HCT116 (cell line): ENCODE measurements at regions not wholly inside any gene's neighbourhood (a gene's known extent, or its start where the extent isn't known, plus 50 kb on each side); places are given as distances from the start of the nearest gene placed in this dataset.

ENCODE experiments used
- ATAC-seq: fragments of 200-7000 bp; cut with Tn5 transposase; 2 replicates; pipeline ENCODE4 v1.9.1; 2020; ENCODE audit warnings: mild to moderate bottlenecking, moderate library complexity
- BruUV-seq: library from RNA; stranded (reverse); fragments of 400-500 nt; replicated peaks from 2 replicates; lab custom pipeline; 2021; lab: Mats Ljungman, UMichigan
- CTCF ChIA-PET: fragments of 300-600 bp; sonication (Branson Sonifier 250); formaldehyde crosslinking; loops from one replicate; lab custom pipeline; 2021; ENCODE audit warnings: antibody characterized with exemption; lab: Charles Lee
- POLR2A ChIA-PET: fragments of 300-600, 350-600 bp; sonication (Branson Sonifier 250); formaldehyde crosslinking; loops from one replicate; lab custom pipeline; 2021; ENCODE audit warnings: antibody characterized with exemption; lab: Charles Lee
- RAD21 ChIA-PET, 2 experiments: fragments of 300-600 bp; sonication (Branson Sonifier 250); formaldehyde crosslinking; loops; one replicate each; lab custom pipeline; 2023; ENCODE audit warnings: low total read pairs in 2 of 2; ENCODE audit not compliant: uncharacterized antibody in 2 of 2, unreplicated experiment in 2 of 2, low non-redundant PET in 1 of 2; lab: Charles Lee
- DNase-seq: peaks from one replicate; pipeline ENCODE4 v3.0.0-alpha.2; 2010; ENCODE audit warnings: low read depth, low spot score
- H2AFZ ChIP-seq: fragments of 200-600 bp; shearing (Covaris generic), sonication (generic); 2 replicates; pipeline ENCODE4 v1.6.1; 2017; ENCODE audit warnings: low read depth, mixed run types, mixed read lengths, antibody characterized with exemption, low read length; ENCODE audit not compliant: poor library complexity, severe bottlenecking
- H3K27ac ChIP-seq: 2 replicates; pipeline ENCODE4 v1.5.1; 2012; ENCODE audit warnings: low read depth, low read length
- H3K27me3 ChIP-seq: fragments of 200-600 bp; sonication (generic); 2 replicates; pipeline ENCODE4 v1.6.1; 2016; ENCODE audit warnings: mixed run types, low read length, mixed read lengths; ENCODE audit not compliant: insufficient read depth
- H3K36me3 ChIP-seq, 2 experiments: fragments of 200-500 bp in 1 of 2; fragments of 200-600 bp in 1 of 2; sonication (Bioruptor generic) in 1 of 2; sonication (generic) in 1 of 2; 2 replicates each; pipeline versions ENCODE4 v1.5.1 to v1.6.1; 2014 to 2016; ENCODE audit warnings: low read length in 2 of 2, inconsistent platforms in 1 of 2, mixed read lengths in 1 of 2, mixed run types in 1 of 2; ENCODE audit not compliant: insufficient read depth in 2 of 2, control insufficient read depth in 1 of 2
- H3K4me1 ChIP-seq, 2 experiments: fragments of 200-600 bp in 1 of 2; sonication (generic) in 1 of 2; 2 replicates each; pipeline versions ENCODE4 v1.5.1 to v1.6.1; 2012 to 2017; ENCODE audit warnings: low read length in 2 of 2, inconsistent platforms in 1 of 2, mild to moderate bottlenecking in 1 of 2, mixed read lengths in 1 of 2, mixed run types in 1 of 2, moderate library complexity in 1 of 2; ENCODE audit not compliant: insufficient read depth in 2 of 2, control insufficient read depth in 1 of 2
- H3K4me2 ChIP-seq: fragments of 200-600 bp; sonication (generic); 2 replicates; pipeline ENCODE4 v1.6.1; 2017; ENCODE audit warnings: mixed run types, low read length, mixed read lengths
- H3K4me3 ChIP-seq, 2 experiments: fragments of 200-600 bp in 1 of 2; sonication (generic) in 1 of 2; replicated peaks in 1 of 2; 2 replicates each; pipeline ENCODE4 v1.5.1; 2011 to 2016; ENCODE audit warnings: low read length in 2 of 2, control low read depth in 1 of 2, low read depth in 1 of 2, mild to moderate bottlenecking in 1 of 2, mixed read lengths in 1 of 2, mixed run types in 1 of 2
- H3K79me2 ChIP-seq: fragments of 200-600 bp; sonication (generic); 2 replicates; pipeline ENCODE4 v1.6.1; 2017; ENCODE audit warnings: mild to moderate bottlenecking, mixed run types, low read length, moderate library complexity, mixed read lengths; ENCODE audit not compliant: insufficient read depth
- H3K9ac ChIP-seq: fragments of 200-600 bp; sonication (generic); 2 replicates; pipeline ENCODE4 v1.6.1; 2016; ENCODE audit warnings: low read length, mixed read lengths
- H3K9me2 ChIP-seq: fragments of 200-600 bp; sonication (generic), shearing (Covaris generic); 2 replicates; pipeline ENCODE4 v1.6.1; 2017; ENCODE audit warnings: mixed run types, mild to moderate bottlenecking, moderate library complexity; ENCODE audit not compliant: insufficient read depth
- H3K9me3 ChIP-seq, 2 experiments: fragments of 200-500 bp in 1 of 2; fragments of 200-600 bp in 1 of 2; sonication (Bioruptor generic) in 1 of 2; sonication (generic) in 1 of 2; 2 replicates each; pipeline ENCODE4 v1.6.1; 2014 to 2017; ENCODE audit warnings: low read length in 2 of 2, mixed read lengths in 2 of 2, inconsistent platforms in 1 of 2, low read depth in 1 of 2, mild to moderate bottlenecking in 1 of 2, mixed run types in 1 of 2, moderate library complexity in 1 of 2; ENCODE audit not compliant: control insufficient read depth in 1 of 2, insufficient read depth in 1 of 2
- H4K20me1 ChIP-seq: fragments of 200-600 bp; sonication (generic), shearing (Covaris generic); 2 replicates; pipeline ENCODE4 v1.6.1; 2017; ENCODE audit warnings: mixed run types, mild to moderate bottlenecking, moderate library complexity; ENCODE audit not compliant: insufficient read depth
- CBX3 ChIP-seq: IDR thresholded peaks from 2 replicates; pipeline ENCODE4 v1.6.1; 2012; ENCODE audit warnings: low read depth
- POLR2AphosphoS5 ChIP-seq: IDR thresholded peaks from 2 replicates; pipeline ENCODE4 v1.6.1; 2011; ENCODE audit warnings: mild to moderate bottlenecking, low read depth, low read length, moderate library complexity
- ZNF274 ChIP-seq: fragments of 200-500 bp; sonication (Bioruptor generic); IDR thresholded peaks from 2 replicates; pipeline ENCODE4 v1.6.1; 2014; ENCODE audit warnings: mild to moderate bottlenecking, low read depth, low read length, inconsistent platforms
- intact Hi-C: fragments of 100-400 bp; cut with micrococcal nuclease; formaldehyde crosslinking; loops from 2 replicates; pipeline ENCODE4 v1.10.0; 2022
- TF ChIP-seq, protein P1 (sequence below), 3 experiments: fragments of 200-600 bp in 1 of 3; sonication (generic) in 1 of 3; IDR thresholded peaks in 2 of 3; conservative IDR thresholded peaks in 1 of 3; 2 replicates each; pipeline ENCODE4 v1.5.1; 2012 to 2017; ENCODE audit warnings: low read depth in 2 of 3, low read length in 2 of 3, antibody characterized with exemption in 1 of 3, borderline replicate concordance in 1 of 3, control low read depth in 1 of 3, mild to moderate bottlenecking in 1 of 3, mixed read lengths in 1 of 3, mixed run types in 1 of 3, moderate library complexity in 1 of 3; ENCODE audit not compliant: insufficient read depth in 1 of 3

DNA sequence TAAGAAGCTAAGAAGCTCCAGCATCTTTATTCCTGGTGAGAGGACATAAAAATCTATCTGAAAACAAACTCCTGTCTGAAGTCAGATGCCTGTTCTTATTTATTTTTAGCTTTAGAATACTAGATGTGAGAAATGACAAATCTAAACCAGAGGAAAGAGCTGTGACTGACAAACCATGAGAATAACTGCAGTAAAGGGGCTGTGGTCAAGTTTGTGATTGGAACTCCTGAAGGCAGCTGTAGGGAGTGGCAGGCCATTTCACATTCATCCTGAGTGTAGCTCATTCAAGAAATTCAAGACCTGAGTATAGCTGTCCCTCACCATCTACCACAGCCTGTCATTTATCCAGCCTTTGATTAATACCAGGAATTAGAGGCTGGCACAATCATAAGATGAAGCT, 718.8 kb downstream of the BRINP1 start:
- CTCF ChIA-PET: no interaction called here
- ATAC-seq: no peak
- Histone ChIP-seq H3K27me3 (no peaks in the 10 kb centered on the region), H3K9me2 (no peaks in the 10 kb centered on the region), H3K4me1 (no peaks in the 10 kb centered on the region), H3K27ac (no peak overlapping the region), H3K9ac (no peak overlapping the region), H3K9me3 (peaks cover 5 to 12% of the 10 kb centered on the region in 2 experiments; a peak in 2 of 4 replicates), H2AFZ (no peak overlapping the region), H3K36me3 (no peaks in the 10 kb centered on the region), H3K4me2 (no peak overlapping the region), H4K20me1 (no peaks in the 10 kb centered on the region), H3K4me3 (no peak overlapping the region), H3K79me2 (no peaks in the 10 kb centered on the region)
- POLR2A ChIA-PET: no interaction called here
- RAD21 ChIA-PET: no interaction called here
- no peak for DNase-seq
- intact Hi-C loops: no loop called here
- no TSS peak for BruUV-seq
- no peak for TF ChIP-seq POLR2AphosphoS5

DNA sequence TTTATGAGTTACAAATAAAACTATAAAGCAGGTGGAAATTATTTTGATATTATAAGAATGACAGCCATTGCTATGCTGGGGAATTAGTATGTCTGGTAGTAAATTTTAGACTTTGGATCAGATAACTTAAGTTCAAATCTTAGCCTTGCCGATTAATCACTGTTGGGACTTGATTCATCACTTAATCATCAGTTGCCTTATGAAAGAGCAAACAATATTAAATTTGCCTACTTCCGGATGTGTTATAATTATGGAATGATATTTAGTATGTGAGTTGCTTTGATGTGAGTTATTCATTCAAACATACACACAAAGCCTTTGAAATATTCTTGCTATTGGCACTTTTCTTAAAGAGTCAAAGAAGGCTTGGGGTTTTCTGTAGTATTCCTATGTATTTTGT, 717.7 kb downstream of the BRINP1 start:
- POLR2A ChIA-PET: no interaction called here
- no peaks in the 10 kb centered on the region for H3K9me2 ChIP-seq
- DNase-seq (no peak), ATAC-seq (no peak)
- H3K4me2 ChIP-seq: no peak overlapping the region
- no peaks in the 10 kb centered on the region for H3K79me2 ChIP-seq
- H3K27ac ChIP-seq: no peak overlapping the region
- H3K4me3 ChIP-seq: no peak overlapping the region
- intact Hi-C loops: no loop called here
- CTCF ChIA-PET: no interaction called here
- RAD21 ChIA-PET: no interaction called here
- TF ChIP-seq, protein P1, sequence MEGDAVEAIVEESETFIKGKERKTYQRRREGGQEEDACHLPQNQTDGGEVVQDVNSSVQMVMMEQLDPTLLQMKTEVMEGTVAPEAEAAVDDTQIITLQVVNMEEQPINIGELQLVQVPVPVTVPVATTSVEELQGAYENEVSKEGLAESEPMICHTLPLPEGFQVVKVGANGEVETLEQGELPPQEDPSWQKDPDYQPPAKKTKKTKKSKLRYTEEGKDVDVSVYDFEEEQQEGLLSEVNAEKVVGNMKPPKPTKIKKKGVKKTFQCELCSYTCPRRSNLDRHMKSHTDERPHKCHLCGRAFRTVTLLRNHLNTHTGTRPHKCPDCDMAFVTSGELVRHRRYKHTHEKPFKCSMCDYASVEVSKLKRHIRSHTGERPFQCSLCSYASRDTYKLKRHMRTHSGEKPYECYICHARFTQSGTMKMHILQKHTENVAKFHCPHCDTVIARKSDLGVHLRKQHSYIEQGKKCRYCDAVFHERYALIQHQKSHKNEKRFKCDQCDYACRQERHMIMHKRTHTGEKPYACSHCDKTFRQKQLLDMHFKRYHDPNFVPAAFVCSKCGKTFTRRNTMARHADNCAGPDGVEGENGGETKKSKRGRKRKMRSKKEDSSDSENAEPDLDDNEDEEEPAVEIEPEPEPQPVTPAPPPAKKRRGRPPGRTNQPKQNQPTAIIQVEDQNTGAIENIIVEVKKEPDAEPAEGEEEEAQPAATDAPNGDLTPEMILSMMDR (IDR thresholded peaks at IDR 0.05 in 2 of 3, conservative IDR thresholded peaks at IDR 0.05 in 1 of 3; ENCODE audit: borderline replicate concordance in 1 of 3, insufficient read depth in 1 of 3, low read depth in 2 of 3, low read length in 2 of 3): no peak
- TF ChIP-seq CBX3 (no peak), ZNF274 (no peak)
- H3K9ac ChIP-seq: no peak overlapping the region
- H4K20me1 ChIP-seq: no peaks in the 10 kb centered on the region
- no peaks in the 10 kb centered on the region for H3K27me3 ChIP-seq
- H3K9me3 ChIP-seq: peaks cover 0 to 18% of the 10 kb centered on the region in 2 experiments; a peak in 2 of 4 replicates
- no peaks in the 10 kb centered on the region for H3K4me1 ChIP-seq
- no peaks in the 10 kb centered on the region for H3K36me3 ChIP-seq
- no peak overlapping the region for H2AFZ ChIP-seq
- BruUV-seq: no TSS peak
